NCI-H748 treated with DMSO at 0.1 percent for 48 hours (cell line): ENCODE measurements at regions not wholly inside any gene's neighbourhood (a gene's known extent, or its start where the extent isn't known, plus 50 kb on each side); places are given as distances from the start of the nearest gene placed in this dataset.

Experiments used
- DNase-seq: peaks from one replicate; lab custom pipeline; 2025; lab: John Stamatoyannopoulos, UW

DNA sequence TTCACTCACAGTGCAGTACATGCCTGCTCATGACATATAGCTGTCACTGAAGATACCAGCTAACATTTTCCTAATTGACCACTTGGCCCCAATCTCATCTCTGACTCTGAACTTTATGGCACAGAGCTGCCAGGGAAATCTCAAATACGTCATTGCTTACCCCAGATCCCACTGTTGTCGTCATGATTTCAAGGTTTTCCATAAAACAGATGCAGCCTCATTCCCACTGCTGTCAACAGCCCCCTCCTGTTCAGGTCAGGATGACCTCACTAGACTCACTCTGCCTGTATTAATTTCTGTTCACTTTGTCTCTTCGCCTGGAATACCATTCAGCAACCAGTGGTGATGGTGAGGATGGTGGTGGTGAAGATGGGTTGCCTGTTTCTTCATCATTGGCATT lies 262.6 kb upstream of the TPM1 start:
- no peak for DNase-seq

- no peak for DNase-seq
Measured at GRCh38 chr15:62781081-62781497, 261.5 kb upstream of the TPM1 start.

DNA sequence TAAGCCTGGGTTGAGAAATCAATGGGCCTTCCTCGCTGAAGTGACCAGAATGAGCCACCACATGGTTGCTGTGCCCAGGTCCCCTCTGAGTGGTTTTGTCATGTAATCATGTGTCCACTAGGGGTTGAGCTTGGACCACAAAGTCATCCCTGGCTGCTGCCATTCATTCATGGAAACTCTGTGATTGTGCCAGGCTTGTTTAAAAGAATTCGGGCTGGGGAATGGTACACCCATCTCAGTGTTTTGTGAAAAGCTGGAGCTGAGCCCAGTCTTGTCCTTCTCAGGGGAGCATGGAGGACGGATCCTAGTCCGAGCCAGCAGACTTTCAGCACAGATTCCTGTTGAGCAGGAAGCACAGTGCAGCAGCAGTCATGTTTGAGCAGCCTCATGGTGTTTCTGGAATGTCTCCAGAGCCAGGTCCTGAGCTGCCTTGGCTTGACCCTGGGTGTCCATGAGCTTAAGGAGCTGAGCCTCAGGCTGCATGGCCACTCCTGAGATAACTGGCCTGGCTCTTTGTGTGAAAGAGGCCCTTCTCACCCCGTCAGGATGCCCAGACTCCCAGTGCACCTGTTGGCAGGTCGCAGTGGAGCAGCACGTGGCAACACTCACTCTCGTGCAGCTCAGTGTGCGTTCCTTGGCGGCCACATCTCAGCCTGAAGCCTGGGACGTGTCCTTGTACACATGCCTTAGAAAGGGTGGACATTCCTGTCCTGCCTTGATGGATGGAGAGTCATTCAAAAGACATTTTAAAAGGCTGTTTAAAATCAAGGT lies 260.3 kb upstream of the TPM1 start:
- DNase-seq, result peak; percentile 4

- DNase-seq, result no peak
Measured at GRCh38 chr15:62782896-62783295, 259.7 kb upstream of the TPM1 start.

DNA sequence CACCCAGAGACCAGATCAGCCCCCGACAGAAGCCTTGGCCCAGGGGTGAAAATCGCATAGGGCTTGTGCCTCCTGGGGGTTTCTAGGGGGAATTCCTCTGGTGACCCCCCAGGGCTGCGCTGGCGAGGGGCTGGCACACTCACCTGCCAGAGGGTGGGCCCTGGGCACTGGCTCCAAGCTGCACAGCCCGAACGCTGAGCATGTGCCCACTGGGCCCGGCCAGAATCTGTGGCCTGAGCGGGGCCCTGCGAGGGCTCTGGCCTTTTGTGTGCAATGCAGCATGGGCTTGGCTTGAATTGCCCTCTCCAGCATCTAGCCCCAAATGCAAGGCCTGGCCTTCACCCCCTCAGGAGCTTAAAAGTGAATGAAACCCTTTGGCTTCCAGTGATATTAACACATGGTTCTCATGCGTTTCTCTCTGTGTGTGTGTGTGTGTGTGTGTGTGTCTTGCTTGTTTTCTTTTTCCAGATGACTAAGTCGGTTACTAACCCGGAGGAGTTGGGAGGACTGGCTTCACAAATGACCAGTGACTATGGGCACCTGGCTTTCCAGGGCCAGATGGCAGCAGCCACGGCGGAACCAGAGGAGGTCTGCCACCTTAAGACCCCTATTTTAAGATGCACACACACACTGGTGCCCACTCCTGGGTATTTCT lies 259.1 kb upstream of the TPM1 start:
- DNase-seq, result no peak

DNA sequence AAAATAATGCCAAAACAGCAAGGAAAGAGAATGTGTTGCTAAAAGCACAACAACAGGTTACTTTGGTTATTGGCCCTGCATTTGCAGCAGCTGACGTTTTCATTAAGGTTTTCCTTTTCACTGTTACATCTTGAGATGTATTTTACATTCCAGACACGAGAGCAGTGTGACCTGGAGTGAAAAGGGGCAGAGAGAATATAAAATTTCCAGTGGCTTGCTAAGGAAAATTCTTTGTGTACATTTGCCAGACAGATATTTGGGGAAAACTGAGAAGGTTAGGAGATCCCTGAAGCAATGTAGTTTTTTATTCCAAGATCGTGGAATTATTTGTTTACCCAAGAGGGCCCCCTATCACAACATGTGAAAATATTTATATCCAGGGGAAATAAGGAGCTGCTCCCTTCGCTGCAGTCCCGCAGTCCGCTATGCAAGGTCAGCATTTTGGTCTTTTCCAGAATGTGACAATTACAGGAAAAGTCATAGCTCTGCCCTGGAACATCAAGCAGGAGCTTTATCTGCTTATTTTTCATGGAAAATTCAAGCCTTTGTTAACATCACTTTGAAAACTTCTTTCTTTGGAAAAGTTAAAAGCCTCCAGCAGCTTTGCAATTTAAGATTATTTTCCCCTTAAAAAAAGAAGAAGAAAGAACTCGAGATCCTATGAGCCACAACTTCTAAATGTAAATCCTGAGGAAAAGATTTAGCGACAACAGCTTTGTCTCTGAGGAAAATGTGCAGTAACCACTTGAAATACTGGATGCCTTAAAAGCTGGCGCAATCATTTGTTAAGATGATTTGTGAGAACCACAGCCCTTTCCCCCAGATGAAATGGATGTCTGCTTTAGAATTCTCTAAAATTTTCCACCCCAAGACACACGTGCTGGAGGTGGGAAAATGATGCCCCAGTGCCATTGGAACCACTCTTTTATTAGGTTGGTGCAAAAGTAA lies 256.4 kb upstream of the TPM1 start:
- DNase-seq, result no peak

DNA sequence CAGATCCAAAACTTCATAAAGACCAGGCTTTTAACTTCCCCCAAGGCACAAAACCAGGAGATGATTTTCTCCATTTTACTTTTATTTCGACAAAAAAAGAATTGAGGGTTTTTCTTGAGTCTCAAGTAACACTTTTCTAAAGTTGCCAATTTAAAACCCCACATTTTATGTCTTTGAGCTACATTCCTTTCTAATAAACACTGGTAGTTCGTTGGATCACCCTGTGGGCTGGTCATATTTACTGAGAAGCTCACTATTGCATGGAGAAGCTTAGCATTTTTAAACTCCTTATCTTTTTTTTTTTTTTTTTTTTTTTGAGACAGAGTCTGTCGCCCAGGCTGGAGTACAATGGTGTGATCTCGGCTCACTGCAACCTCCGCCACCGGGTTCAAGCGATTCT lies 255.1 kb upstream of the TPM1 start:
- no peak for DNase-seq

DNA sequence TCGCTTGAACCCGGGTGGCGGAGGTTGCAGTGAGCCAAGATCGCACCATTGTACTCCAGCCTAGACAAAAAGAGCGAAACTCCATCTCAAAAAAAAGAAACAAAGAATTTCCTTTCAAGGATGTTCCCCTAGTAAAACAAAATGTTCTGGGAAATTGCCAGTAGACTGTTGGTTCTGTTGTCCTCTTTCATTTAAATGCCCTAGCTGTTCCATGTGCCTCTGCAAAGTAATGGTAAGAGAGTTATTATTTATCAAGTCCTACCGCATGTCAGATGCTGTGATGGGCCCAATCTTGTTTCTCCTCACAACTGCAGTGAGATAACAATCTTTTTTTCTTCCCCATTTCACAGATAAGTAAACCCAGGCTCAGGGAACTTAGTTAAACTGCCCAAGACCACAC lies 254.3 kb upstream of the TPM1 start:
- DNase-seq, result no peak

- DNase-seq, result no peak
Measured at GRCh38 chr15:62790546-62790945, 252.0 kb upstream of the TPM1 start.

DNA sequence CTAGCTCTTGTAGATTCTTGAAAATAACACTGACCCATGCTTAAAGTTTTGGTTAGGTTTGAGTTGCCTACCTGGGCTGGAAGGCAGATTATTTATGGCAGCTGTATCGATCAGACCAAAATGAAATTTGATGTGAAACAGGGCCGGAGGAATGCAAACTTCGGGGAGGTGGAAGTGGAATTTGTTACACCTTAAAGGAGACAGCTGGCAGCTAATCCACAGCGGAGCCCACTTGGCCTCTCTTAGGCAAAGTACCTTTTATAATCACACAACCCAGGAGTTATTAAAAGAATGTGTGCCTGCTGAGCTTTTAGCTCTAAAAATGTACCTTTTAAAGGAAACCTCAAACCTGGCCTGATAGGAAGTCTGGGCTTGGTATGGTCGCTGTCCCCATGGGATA lies 250.9 kb upstream of the TPM1 start:
- DNase-seq, result no peak

GRCh38 chr15:62792986-62793751 lies 249.4 kb upstream of the TPM1 start:
- no peak for DNase-seq

GRCh38 chr15:62793752-62794144 lies 248.8 kb upstream of the TPM1 start:
- DNase-seq, result no peak

- no peak for DNase-seq
Measured at GRCh38 chr15:62795171-62795570, 247.4 kb upstream of the TPM1 start.

DNA sequence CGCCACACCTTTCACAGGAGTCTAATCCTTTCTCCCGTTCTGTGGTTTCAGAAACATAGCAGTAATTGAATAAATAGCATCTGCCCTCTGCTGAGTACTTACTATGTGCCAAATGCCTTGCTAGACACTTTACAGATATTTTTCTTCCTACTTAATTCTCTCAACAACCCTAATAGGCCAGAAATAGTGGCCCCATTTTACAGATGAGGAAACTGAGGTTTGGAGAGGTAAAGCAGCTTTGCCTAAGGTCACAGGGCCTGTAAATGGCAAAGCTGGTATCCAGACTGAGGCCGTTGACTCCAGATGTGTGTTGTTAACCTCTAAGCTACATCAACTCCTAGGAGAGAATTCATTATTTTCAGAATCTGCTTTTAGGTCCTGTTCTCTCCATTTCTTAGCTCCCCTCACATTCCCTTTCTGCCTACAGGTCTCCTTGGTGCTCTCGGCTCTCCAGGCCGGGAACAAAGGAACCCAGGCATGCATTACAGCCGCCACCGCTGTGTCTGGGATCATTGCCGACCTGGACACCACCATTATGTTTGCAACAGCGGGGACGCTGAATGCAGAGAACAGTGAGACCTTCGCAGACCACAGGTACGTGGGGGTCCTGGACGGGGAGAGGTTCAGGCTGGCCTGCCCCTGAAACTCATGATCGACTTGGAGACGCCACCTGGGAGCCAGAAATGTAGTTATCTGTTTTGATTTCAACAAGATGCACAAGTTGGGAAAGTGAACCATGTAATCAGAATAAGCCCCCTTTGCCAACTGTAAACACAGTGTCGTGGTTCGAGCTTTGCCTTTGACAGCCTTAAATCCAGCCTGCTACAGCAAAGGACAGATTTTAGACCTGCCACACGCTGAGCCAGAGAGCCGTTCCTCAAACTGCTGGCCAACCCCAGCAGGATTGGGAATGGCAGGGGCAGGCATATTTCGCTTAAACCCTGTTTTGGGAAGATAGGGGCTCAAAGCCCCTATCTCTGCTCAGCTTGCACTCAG lies 246.5 kb upstream of the TPM1 start:
- no peak for DNase-seq

DNA sequence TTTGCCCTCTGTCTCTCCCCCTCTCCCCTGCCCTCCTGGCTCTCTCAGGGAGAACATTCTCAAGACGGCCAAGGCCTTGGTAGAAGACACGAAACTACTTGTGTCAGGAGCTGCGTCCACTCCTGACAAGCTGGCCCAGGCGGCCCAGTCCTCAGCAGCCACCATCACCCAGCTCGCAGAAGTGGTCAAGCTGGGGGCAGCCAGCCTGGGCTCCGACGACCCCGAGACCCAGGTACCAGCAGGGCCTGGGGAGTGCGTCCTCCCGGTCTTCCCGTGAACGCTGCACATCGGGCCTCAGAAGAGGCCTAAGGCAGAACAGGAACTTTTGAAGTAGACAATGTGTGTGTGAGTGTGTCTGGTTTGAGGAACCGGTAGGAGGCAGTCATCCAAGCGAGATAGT lies 245.4 kb upstream of the TPM1 start:
- no peak for DNase-seq

GRCh38 chr15:62798536-62798935 lies 244.0 kb upstream of the TPM1 start:
- no peak for DNase-seq

- DNase-seq, result no peak
Measured at GRCh38 chr15:62799037-62799436, 243.5 kb upstream of the TPM1 start.

- no peak for DNase-seq
Measured at GRCh38 chr15:62799919-62800318, 242.6 kb upstream of the TPM1 start.

- DNase-seq, result no peak
Measured at GRCh38 chr15:62802612-62803011, 239.9 kb upstream of the TPM1 start.

GRCh38 chr15:62803856-62804400 lies 238.6 kb upstream of the TPM1 start:
- DNase-seq, result no peak
